ENCODE measurements at regions not wholly inside any gene's neighbourhood (a gene's known extent, or its start where the extent isn't known, plus 50 kb on each side); places are given as distances from the start of the nearest gene placed in this dataset.
"Not testable (repeated sequence)": the region's sequence is repeated elsewhere in the genome, so short reads cannot be mapped to it uniquely, and the experiment has no call there.

- Histone ChIP-seq H3K4me2 (ENCODE audit: low read length) (no peak overlapping the region), H3K4me3 (ENCODE audit: low read depth, low read length, poor library complexity, severe bottlenecking) (no peak overlapping the region), H2AFZ (ENCODE audit: low read length) (no peak overlapping the region), H3K27ac (ENCODE audit: low read depth, low read length, poor library complexity, severe bottlenecking) (no peak overlapping the region), H3K36me3 (ENCODE audit: insufficient read depth, low read length) (no peaks in the 10 kb centered on the region), H4K20me1 (ENCODE audit: insufficient read depth, low read length) (no peaks in the 10 kb centered on the region), H3K4me1 (ENCODE audit: insufficient read depth, low read length, poor library complexity, severe bottlenecking) (no peaks in the 10 kb centered on the region), H3K79me2 (ENCODE audit: insufficient read depth, low read depth, low read length) (no peaks in the 10 kb centered on the region), H3K9me3 (ENCODE audit: low read length) (no peaks in the 10 kb centered on the region), H3K9me2 (ENCODE audit: insufficient read depth, low read length) (no peaks in the 10 kb centered on the region)
- ChIA-PET CTCF (ENCODE audit: unreplicated experiment) (no interaction called here), POLR2A (interaction anchor here (0.9 kb wide), 1 partner anchor 10 kb away, joined by 4 read pairs; no protein-coding TSS in a partner anchor)
- intact Hi-C loops (cut with micrococcal nuclease; ENCODE audit: unreplicated experiment), result no loop called here
- no peak for DNase-seq (ENCODE audit: low spot score)
- TF ChIP-seq EZH2phosphoT487 (IDR thresholded peaks at IDR 0.05; ENCODE audit: borderline replicate concordance, low read depth, low read length) (no peak), CTCF (conservative IDR thresholded peaks at IDR 0.05; ENCODE audit: low read length) (no peak)
- BruUV-seq (replicated peaks), result no TSS peak
Observed at GRCh38 chr1:191804311-191804710, 354.0 kb upstream of the RGS18 start.

GRCh38 chr1:191813593-191813992, 344.7 kb upstream of the RGS18 start:
- H4K20me1 ChIP-seq (ENCODE audit: insufficient read depth, low read length); H3K4me2 ChIP-seq (ENCODE audit: low read length); H3K4me3 ChIP-seq (ENCODE audit: low read depth, low read length, poor library complexity, severe bottlenecking); H3K79me2 ChIP-seq (ENCODE audit: insufficient read depth, low read depth, low read length); H3K27ac ChIP-seq (ENCODE audit: low read depth, low read length, poor library complexity, severe bottlenecking); H3K4me1 ChIP-seq (ENCODE audit: insufficient read depth, low read length, poor library complexity, severe bottlenecking); POLR2A ChIA-PET; H3K9me2 ChIP-seq (ENCODE audit: insufficient read depth, low read length); CTCF ChIA-PET (ENCODE audit: unreplicated experiment); H3K9me3 ChIP-seq (ENCODE audit: low read length); DNase-seq (ENCODE audit: low spot score); H3K36me3 ChIP-seq (ENCODE audit: insufficient read depth, low read length); H2AFZ ChIP-seq (ENCODE audit: low read length); BruUV-seq (replicated peaks); intact Hi-C loops (cut with micrococcal nuclease; ENCODE audit: unreplicated experiment): not testable (repeated sequence)

- no peaks in the 10 kb centered on the region for H3K36me3 ChIP-seq (ENCODE audit: insufficient read depth, low read length)
- H3K9me3 ChIP-seq (ENCODE audit: low read length), result no peaks in the 10 kb centered on the region
- intact Hi-C loops (cut with micrococcal nuclease; ENCODE audit: unreplicated experiment), result no loop called here
- H3K79me2 ChIP-seq (ENCODE audit: insufficient read depth, low read depth, low read length), result no peaks in the 10 kb centered on the region
- no peak for DNase-seq (ENCODE audit: low spot score)
- no peaks in the 10 kb centered on the region for H3K4me1 ChIP-seq (ENCODE audit: insufficient read depth, low read length, poor library complexity, severe bottlenecking)
- no peak overlapping the region for H3K4me3 ChIP-seq (ENCODE audit: low read depth, low read length, poor library complexity, severe bottlenecking)
- H3K27ac ChIP-seq (ENCODE audit: low read depth, low read length, poor library complexity, severe bottlenecking), result no peak overlapping the region
- ChIA-PET CTCF (ENCODE audit: unreplicated experiment) (no interaction called here), POLR2A (no interaction called here)
- no peaks in the 10 kb centered on the region for H3K9me2 ChIP-seq (ENCODE audit: insufficient read depth, low read length)
- H4K20me1 ChIP-seq (ENCODE audit: insufficient read depth, low read length), result no peaks in the 10 kb centered on the region
- no peak overlapping the region for H2AFZ ChIP-seq (ENCODE audit: low read length)
- TF ChIP-seq CTCF (conservative IDR thresholded peaks at IDR 0.05; ENCODE audit: low read length), result no peak
- no peak for TF ChIP-seq EZH2phosphoT487 (IDR thresholded peaks at IDR 0.05; ENCODE audit: borderline replicate concordance, low read depth, low read length)
- no TSS peak for BruUV-seq (replicated peaks)
- no peak overlapping the region for H3K4me2 ChIP-seq (ENCODE audit: low read length)
Observed at GRCh38 chr1:191818198-191818597, 340.1 kb upstream of the RGS18 start.

Measured in OCI-LY7 (cell line).